KMS-11 (cell line): ENCODE measurements at regions not wholly inside any gene's neighbourhood (a gene's known extent, or its start where the extent isn't known, plus 50 kb on each side); places are given as distances from the start of the nearest gene placed in this dataset.

ENCODE experiments used
- H2AFZ ChIP-seq: fragments of 200-600 bp; sonication (generic); 2 replicates; pipeline ENCODE4 v1.6.1; 2016; ENCODE audit warnings: antibody characterized with exemption, mixed run types, low read depth
- H3K27ac ChIP-seq: fragments of 200-600 bp; sonication (generic); 2 replicates; pipeline ENCODE4 v1.6.1; 2016; ENCODE audit warnings: mild to moderate bottlenecking, mixed run types
- H3K27me3 ChIP-seq: fragments of 200-600 bp; sonication (generic); 2 replicates; pipeline ENCODE4 v1.6.1; 2017; ENCODE audit warnings: mild to moderate bottlenecking, low read depth, mixed run types, moderate library complexity; ENCODE audit not compliant: insufficient read depth
- H3K36me3 ChIP-seq: fragments of 200-600 bp; sonication (generic); 2 replicates; pipeline ENCODE4 v1.6.1; 2017; ENCODE audit warnings: mild to moderate bottlenecking, mixed run types; ENCODE audit not compliant: insufficient read depth
- H3K4me1 ChIP-seq: fragments of 200-600 bp; sonication (generic); 2 replicates; pipeline ENCODE4 v1.6.1; 2016; ENCODE audit warnings: mild to moderate bottlenecking, low read depth, mixed run types; ENCODE audit not compliant: poor library complexity, severe bottlenecking
- H3K4me2 ChIP-seq: fragments of 200-600 bp; sonication (generic); 2 replicates; pipeline ENCODE4 v1.7.0; 2016; ENCODE audit warnings: mild to moderate bottlenecking, mixed run types
- H3K4me3 ChIP-seq: fragments of 200-600 bp; sonication (generic); IDR thresholded peaks from 2 replicates; pipeline ENCODE4 v1.6.1; 2017; ENCODE audit warnings: low read depth, low read length, mixed read lengths; ENCODE audit not compliant: insufficient read depth
- H3K79me2 ChIP-seq: fragments of 200-600 bp; sonication (generic); 2 replicates; pipeline ENCODE4 v1.6.1; 2016; ENCODE audit warnings: low read depth, mixed run types; ENCODE audit not compliant: insufficient read depth
- H3K9ac ChIP-seq: fragments of 200-600 bp; sonication (generic); 2 replicates; pipeline ENCODE4 v1.6.1; 2016; ENCODE audit warnings: mild to moderate bottlenecking, mixed run types
- H4K20me1 ChIP-seq: fragments of 200-600 bp; sonication (generic); 2 replicates; pipeline ENCODE4 v1.6.1; 2016; ENCODE audit warnings: mild to moderate bottlenecking, mixed run types; ENCODE audit not compliant: insufficient read depth
- TF ChIP-seq, protein P1 (sequence below): fragments of 200-600 bp; sonication (generic); conservative IDR thresholded peaks from 2 replicates; pipeline ENCODE4 v1.6.1; 2017; ENCODE audit warnings: low read depth, mild to moderate bottlenecking, antibody characterized with exemption, low read length, moderate library complexity, mixed read lengths

DNA sequence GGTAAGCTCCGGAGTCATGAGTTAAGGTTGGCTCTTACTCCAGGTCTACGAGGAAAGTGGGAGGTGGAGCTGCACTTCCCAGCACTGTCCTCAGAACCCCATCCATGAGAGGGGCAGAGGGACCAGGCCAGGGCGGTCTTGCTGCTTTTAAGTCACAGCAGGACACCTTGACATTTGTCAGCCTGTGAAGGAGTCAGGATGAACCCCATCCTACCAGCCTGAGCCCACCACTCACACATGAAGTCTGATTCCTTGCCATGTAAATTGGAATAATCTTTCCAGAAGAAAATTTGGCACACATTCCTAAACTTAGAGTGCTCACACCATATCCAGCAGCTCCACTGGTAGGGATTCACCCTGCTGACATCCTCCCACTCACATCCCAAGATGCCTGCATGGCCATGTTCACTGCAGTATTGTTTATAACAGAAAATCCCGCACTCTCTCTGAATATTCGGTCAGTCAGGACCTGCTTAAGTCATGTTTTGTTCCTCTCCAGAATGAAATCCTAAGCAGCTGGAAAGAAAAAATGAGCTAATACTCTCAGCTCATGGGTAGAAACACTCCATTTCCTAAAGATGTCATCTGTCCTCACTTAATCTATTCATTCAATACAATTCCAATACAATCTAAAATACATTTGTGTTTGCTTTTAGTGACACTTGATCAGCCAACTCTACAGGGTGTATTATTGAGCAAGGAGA is 79.3 kb upstream of the COL5A1 start:
- Histone ChIP-seq H3K4me3 (no peak overlapping the region), H3K79me2 (no peaks in the 10 kb centered on the region), H3K27ac (no peak overlapping the region), H3K9ac (no peak overlapping the region), H2AFZ (no peak overlapping the region), H3K36me3 (no peaks in the 10 kb centered on the region), H3K4me2 (no peak overlapping the region), H3K4me1 (no peaks in the 10 kb centered on the region), H4K20me1 (no peaks in the 10 kb centered on the region), H3K27me3 (peaks cover 77% of the 10 kb centered on the region)
- TF ChIP-seq, protein P1, sequence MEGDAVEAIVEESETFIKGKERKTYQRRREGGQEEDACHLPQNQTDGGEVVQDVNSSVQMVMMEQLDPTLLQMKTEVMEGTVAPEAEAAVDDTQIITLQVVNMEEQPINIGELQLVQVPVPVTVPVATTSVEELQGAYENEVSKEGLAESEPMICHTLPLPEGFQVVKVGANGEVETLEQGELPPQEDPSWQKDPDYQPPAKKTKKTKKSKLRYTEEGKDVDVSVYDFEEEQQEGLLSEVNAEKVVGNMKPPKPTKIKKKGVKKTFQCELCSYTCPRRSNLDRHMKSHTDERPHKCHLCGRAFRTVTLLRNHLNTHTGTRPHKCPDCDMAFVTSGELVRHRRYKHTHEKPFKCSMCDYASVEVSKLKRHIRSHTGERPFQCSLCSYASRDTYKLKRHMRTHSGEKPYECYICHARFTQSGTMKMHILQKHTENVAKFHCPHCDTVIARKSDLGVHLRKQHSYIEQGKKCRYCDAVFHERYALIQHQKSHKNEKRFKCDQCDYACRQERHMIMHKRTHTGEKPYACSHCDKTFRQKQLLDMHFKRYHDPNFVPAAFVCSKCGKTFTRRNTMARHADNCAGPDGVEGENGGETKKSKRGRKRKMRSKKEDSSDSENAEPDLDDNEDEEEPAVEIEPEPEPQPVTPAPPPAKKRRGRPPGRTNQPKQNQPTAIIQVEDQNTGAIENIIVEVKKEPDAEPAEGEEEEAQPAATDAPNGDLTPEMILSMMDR = no peak

DNA sequence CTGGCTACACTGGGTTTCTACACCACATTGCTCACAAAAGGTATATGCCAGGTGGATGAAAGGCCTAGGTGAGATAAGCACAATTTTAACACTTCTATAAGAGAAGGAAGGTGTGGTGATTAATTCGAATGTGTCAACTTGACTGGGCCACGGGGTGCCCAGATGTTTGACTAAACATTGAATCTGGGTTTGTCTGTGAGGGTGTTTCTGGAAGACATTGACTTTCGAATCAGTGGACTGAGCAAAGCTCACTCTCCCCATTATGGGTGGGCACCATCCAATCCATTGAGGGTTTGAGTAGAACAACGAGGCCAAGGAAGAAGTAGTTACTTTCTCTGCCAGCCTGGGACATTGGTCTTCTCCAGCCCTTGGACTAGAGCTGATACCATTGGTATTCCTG is 78.2 kb upstream of the COL5A1 start:
- Histone ChIP-seq H4K20me1 (no peaks in the 10 kb centered on the region), H3K79me2 (no peaks in the 10 kb centered on the region), H3K27ac (no peak overlapping the region), H3K4me2 (no peak overlapping the region), H3K4me1 (no peaks in the 10 kb centered on the region), H3K9ac (no peak overlapping the region), H3K27me3 (peaks cover 68% of the 10 kb centered on the region), H2AFZ (no peak overlapping the region), H3K4me3 (no peak overlapping the region), H3K36me3 (no peaks in the 10 kb centered on the region)
- TF ChIP-seq, protein P1 = no peak

DNA sequence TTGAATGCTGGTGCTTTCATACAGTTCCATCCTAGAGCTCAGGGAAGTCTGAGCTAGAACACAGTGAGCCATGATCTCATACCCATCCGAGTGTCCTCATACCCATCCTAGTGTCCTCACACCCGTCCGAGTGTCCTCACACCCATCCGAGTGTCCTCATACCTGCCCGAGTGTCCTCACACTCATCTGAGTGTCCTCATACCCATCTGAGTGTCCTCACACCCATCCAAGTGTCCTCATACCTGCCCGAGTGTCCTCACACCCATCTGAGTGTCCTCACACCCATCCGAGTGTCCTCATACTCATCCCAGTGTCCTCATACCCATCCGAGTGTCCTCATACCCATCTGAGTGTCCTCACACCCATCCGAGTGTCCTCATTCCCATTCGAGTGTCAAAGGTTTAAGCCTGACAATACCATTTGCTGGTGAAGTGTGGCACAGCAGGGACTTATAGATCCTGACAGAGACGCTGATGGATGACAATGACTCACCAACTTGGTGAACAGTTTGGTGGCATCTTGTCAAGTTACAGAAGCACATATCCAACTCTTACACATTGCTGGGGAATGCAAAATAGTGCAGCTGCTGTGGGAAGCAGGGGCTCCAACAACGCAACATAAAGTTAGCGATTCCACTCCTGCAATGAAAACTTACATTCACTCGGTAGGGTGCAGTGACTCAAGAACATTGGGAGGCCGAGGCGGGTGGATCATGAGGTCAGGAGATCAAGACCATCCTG is 77.0 kb upstream of the COL5A1 start:
- no peak overlapping the region for H3K9ac ChIP-seq
- no peak overlapping the region for H3K4me3 ChIP-seq
- H3K4me2 ChIP-seq = no peak overlapping the region
- no peaks in the 10 kb centered on the region for H3K36me3 ChIP-seq
- peaks cover 68% of the 10 kb centered on the region for H3K27me3 ChIP-seq
- TF ChIP-seq, protein P1 = no peak
- no peaks in the 10 kb centered on the region for H4K20me1 ChIP-seq
- H3K4me1 ChIP-seq = no peaks in the 10 kb centered on the region
- no peak overlapping the region for H2AFZ ChIP-seq
- no peak overlapping the region for H3K27ac ChIP-seq
- no peaks in the 10 kb centered on the region for H3K79me2 ChIP-seq

DNA sequence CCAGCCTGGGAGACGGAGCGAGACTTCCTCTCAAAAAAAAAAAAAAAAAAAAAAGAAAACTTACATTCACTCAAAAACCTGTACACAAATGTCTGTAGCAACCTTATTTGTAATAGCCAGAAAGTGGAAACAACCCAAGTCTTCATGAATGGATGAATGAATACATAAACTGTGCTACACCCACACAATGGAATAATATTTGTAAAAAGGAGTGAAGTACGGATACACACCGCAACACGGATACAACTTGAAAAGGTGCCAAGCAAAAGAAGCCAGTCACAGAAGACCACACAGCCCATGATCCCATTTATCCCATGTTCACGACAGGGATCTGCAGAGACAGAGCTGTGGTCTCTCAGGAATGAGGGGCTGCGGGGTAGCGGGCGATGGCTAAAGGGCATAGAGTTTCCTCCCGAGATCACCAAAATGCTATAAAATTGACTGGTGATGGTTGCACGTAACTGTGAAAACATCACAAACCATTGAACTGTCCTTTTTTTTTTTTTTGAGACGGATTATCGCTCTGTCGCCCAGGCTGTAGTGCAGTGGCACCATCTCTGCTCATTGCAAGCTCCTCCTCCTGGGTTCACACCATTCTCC is 76.2 kb upstream of the COL5A1 start:
- Histone ChIP-seq H3K4me3 (no peak overlapping the region), H3K4me2 (no peak overlapping the region), H3K27ac (no peak overlapping the region), H2AFZ (no peak overlapping the region), H3K79me2 (no peaks in the 10 kb centered on the region), H3K4me1 (no peaks in the 10 kb centered on the region), H4K20me1 (no peaks in the 10 kb centered on the region), H3K9ac (no peak overlapping the region), H3K27me3 (peaks cover 62% of the 10 kb centered on the region), H3K36me3 (no peaks in the 10 kb centered on the region)
- TF ChIP-seq, protein P1 = no peak
